Endothelial cell (in vitro differentiated cells): ENCODE measurements at regions not wholly inside any gene's neighbourhood (a gene's known extent, or its start where the extent isn't known, plus 50 kb on each side); places are given as distances from the start of the nearest gene placed in this dataset.

Source experiments
- DNase-seq: peaks from one replicate; pipeline ENCODE4 v3.0.0; 2021; ENCODE audit warnings: low spot score
- H3K27ac Mint-ChIP-seq: one replicate; pipeline ENCODE4 v1.8.0; 2021; ENCODE audit warnings: mixed read lengths, inconsistent platforms; ENCODE audit not compliant: unreplicated experiment
- H3K27me3 Mint-ChIP-seq: one replicate; pipeline ENCODE4 v1.8.0; 2021; ENCODE audit warnings: mild to moderate bottlenecking, moderate library complexity, mixed read lengths, inconsistent platforms; ENCODE audit not compliant: unreplicated experiment
- H3K36me3 Mint-ChIP-seq: one replicate; pipeline ENCODE4 v1.8.0; 2021; ENCODE audit warnings: mild to moderate bottlenecking, low read depth, mixed read lengths, inconsistent platforms; ENCODE audit not compliant: unreplicated experiment
- H3K4me1 Mint-ChIP-seq: one replicate; pipeline ENCODE4 v1.8.0; 2021; ENCODE audit warnings: mild to moderate bottlenecking, mixed read lengths, inconsistent platforms; ENCODE audit not compliant: unreplicated experiment
- H3K4me3 Mint-ChIP-seq: one replicate; pipeline ENCODE4 v1.8.0; 2021; ENCODE audit warnings: mild to moderate bottlenecking, mixed read lengths, inconsistent platforms; ENCODE audit not compliant: unreplicated experiment
- H3K9me3 Mint-ChIP-seq: one replicate; pipeline ENCODE4 v1.8.0; 2021; ENCODE audit warnings: mixed read lengths, inconsistent platforms; ENCODE audit not compliant: unreplicated experiment
- TF ChIP-seq, protein P1 (sequence below): fragments of 200-600 bp; sonication (generic); IDR thresholded peaks from one replicate; pipeline ENCODE4 v1.5.0; 2021; ENCODE audit warnings: antibody characterized with exemption; ENCODE audit not compliant: unreplicated experiment

- H3K4me1 Mint-ChIP-seq, result no peaks in the 10 kb centered on the region
- H3K27me3 Mint-ChIP-seq, result peaks cover 2% of the 10 kb centered on the region
- no peaks in the 10 kb centered on the region for H3K9me3 Mint-ChIP-seq
- no peak overlapping the region for H3K4me3 Mint-ChIP-seq
- TF ChIP-seq, protein P1, sequence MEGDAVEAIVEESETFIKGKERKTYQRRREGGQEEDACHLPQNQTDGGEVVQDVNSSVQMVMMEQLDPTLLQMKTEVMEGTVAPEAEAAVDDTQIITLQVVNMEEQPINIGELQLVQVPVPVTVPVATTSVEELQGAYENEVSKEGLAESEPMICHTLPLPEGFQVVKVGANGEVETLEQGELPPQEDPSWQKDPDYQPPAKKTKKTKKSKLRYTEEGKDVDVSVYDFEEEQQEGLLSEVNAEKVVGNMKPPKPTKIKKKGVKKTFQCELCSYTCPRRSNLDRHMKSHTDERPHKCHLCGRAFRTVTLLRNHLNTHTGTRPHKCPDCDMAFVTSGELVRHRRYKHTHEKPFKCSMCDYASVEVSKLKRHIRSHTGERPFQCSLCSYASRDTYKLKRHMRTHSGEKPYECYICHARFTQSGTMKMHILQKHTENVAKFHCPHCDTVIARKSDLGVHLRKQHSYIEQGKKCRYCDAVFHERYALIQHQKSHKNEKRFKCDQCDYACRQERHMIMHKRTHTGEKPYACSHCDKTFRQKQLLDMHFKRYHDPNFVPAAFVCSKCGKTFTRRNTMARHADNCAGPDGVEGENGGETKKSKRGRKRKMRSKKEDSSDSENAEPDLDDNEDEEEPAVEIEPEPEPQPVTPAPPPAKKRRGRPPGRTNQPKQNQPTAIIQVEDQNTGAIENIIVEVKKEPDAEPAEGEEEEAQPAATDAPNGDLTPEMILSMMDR, result no peak
- no peak for DNase-seq
- no peaks in the 10 kb centered on the region for H3K36me3 Mint-ChIP-seq
- no peak overlapping the region for H3K27ac Mint-ChIP-seq
Observed at GRCh38 chr15:37856109-37856508, 78.3 kb upstream of the TMCO5A start.

- Mint-ChIP-seq H3K9me3 (no peaks in the 10 kb centered on the region), H3K27ac (no peak overlapping the region)
Observed at GRCh38 chr15:37860896-37861295, 73.5 kb upstream of the TMCO5A start.

DNA sequence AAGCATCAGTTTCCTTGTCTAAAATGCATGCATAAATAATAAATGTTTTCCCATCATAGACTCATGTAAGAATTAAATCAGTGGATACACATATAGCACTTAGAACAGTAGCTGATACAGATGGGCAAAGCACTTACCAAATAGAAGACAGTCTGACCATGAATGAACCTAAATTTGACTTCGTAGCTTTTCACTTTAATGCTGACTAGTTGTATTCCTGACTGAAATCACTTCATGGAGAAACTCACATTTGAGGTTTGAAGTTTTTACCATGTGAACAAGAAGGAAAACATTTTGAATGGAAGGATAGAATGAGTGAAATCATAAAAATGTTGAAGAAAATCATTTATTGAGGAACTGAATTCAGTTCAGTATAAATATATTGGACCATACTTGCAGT lies 68.8 kb upstream of the TMCO5A start:
- Mint-ChIP-seq H3K27me3 (no peaks in the 10 kb centered on the region), H3K4me3 (no peak overlapping the region), H3K9me3 (no peaks in the 10 kb centered on the region), H3K4me1 (no peaks in the 10 kb centered on the region), H3K36me3 (peaks cover 4% of the 10 kb centered on the region), H3K27ac (no peak overlapping the region)
- TF ChIP-seq, protein P1, result no peak
- DNase-seq, result no peak

More at GRCh38 chr15:37860896-37861295, 73.5 kb upstream of the TMCO5A start:
- H3K4me3 Mint-ChIP-seq, result no peak overlapping the region
- peaks cover 4% of the 10 kb centered on the region for H3K36me3 Mint-ChIP-seq
- no peaks in the 10 kb centered on the region for H3K4me1 Mint-ChIP-seq
- TF ChIP-seq, protein P1, result no peak
- H3K27me3 Mint-ChIP-seq, result no peaks in the 10 kb centered on the region
- no peak for DNase-seq

DNA sequence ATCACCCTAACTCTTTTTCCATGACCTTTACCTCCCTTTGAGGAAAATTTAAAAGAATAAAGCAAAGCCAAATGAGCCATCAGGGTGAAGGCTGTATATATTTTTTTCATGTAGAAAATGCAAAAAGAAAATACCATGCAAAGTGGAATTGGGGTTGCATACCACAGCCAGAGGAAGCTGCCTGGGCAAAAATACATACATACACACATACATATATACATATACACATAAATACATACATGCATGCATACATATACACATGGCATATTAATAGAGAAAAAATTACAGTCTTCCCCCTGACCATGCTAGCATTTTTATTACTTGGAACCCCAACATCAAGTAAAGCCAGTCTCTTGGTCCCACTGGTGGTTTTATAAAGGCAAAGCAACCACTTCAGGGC lies 63.7 kb upstream of the TMCO5A start:
- Mint-ChIP-seq H3K27me3 (no peaks in the 10 kb centered on the region), H3K4me3 (no peak overlapping the region), H3K36me3 (no peaks in the 10 kb centered on the region), H3K9me3 (no peaks in the 10 kb centered on the region), H3K4me1 (no peaks in the 10 kb centered on the region), H3K27ac (no peak overlapping the region)
- DNase-seq, result no peak
- TF ChIP-seq, protein P1, result no peak

DNA sequence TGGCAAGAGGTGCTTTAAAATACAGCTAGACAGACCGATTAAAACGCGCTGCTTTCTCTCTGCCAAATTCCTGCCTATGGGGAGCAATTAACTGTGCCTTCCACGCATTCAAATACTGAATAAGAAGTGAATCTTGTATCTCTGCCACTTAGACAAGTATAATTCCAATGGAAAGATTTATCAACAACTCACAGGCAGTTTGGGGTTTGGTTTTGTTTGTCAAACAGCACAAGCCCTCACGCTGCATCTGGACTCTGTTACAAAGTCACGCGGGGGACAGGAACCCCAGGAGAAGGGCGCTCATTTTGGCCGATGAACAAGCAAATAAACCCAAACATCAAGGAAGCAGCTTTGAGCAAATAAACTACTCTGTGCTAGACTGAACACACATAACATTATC lies 61.8 kb upstream of the TMCO5A start:
- Mint-ChIP-seq H3K27me3 (peaks cover 2% of the 10 kb centered on the region), H3K4me3 (no peak overlapping the region), H3K9me3 (no peaks in the 10 kb centered on the region), H3K36me3 (no peaks in the 10 kb centered on the region), H3K4me1 (peaks cover 5% of the 10 kb centered on the region), H3K27ac (no peak overlapping the region)
- DNase-seq, result no peak
- TF ChIP-seq, protein P1, result no peak
